ENCODE measurements at regions not wholly inside any gene's neighbourhood (a gene's known extent, or its start where the extent isn't known, plus 50 kb on each side); places are given as distances from the start of the nearest gene placed in this dataset.

- Histone ChIP-seq H3K9me2 (ENCODE audit: insufficient read depth, low read length) (no peaks in the 10 kb centered on the region), H4K20me1 (ENCODE audit: insufficient read depth) (no peaks in the 10 kb centered on the region), H3K9me3 (ENCODE audit: low read length) (no peaks in the 10 kb centered on the region), H3K79me2 (replicated peaks; ENCODE audit: insufficient read depth, low read length) (no peaks in the 10 kb centered on the region), H3K9ac (ENCODE audit: low read length) (no peak overlapping the region), H3K27me3 (ENCODE audit: insufficient read depth, low read depth, low read length) (no peaks in the 10 kb centered on the region), H3K36me3 (ENCODE audit: insufficient read depth, low read length) (no peaks in the 10 kb centered on the region), H3K27ac (ENCODE audit: low read length) (no peak overlapping the region), H3F3A (ENCODE audit: insufficient read depth, low read length, poor library complexity, severe bottlenecking) (no peaks in the 10 kb centered on the region), H2AFZ (ENCODE audit: low read depth, low read length) (no peak overlapping the region), H3K4me2 (ENCODE audit: low read length) (no peak overlapping the region), H3K4me3 (ENCODE audit: low read length) (no peak overlapping the region)
- TF ChIP-seq SMC3 (conservative IDR thresholded peaks at IDR 0.05; ENCODE audit: poor library complexity) (no peak), TAF1 (IDR thresholded peaks at IDR 0.05; ENCODE audit: low read depth) (no peak), EZH2 (IDR thresholded peaks at IDR 0.05; ENCODE audit: borderline replicate concordance, insufficient read depth, low read length, poor library complexity, severe bottlenecking) (no peak), MXI1 (conservative IDR thresholded peaks at IDR 0.05; ENCODE audit: poor library complexity, severe bottlenecking) (no peak), REST (IDR thresholded peaks at IDR 0.05; ENCODE audit: borderline replicate concordance) (no peak), POLR2AphosphoS5 (IDR thresholded peaks at IDR 0.05) (no peak), EP300 (conservative IDR thresholded peaks at IDR 0.05; ENCODE audit: poor library complexity, severe bottlenecking) (no peak), RAD21 (conservative IDR thresholded peaks at IDR 0.05) (no peak), CTCF (IDR thresholded peaks at IDR 0.05; ENCODE audit: poor library complexity, severe bottlenecking) (no peak)
Observed at GRCh38 chr4:146122398-146122797, 53.1 kb upstream of the LSM6 start.

- Histone ChIP-seq H3K36me3 (ENCODE audit: insufficient read depth, low read length) (no peaks in the 10 kb centered on the region), H2AFZ (ENCODE audit: low read depth, low read length) (no peak overlapping the region), H3K4me2 (ENCODE audit: low read length) (no peak overlapping the region), H3K9me3 (ENCODE audit: low read length) (no peaks in the 10 kb centered on the region), H3K9me2 (ENCODE audit: insufficient read depth, low read length) (no peaks in the 10 kb centered on the region), H4K20me1 (ENCODE audit: insufficient read depth) (no peaks in the 10 kb centered on the region), H3K79me2 (replicated peaks; ENCODE audit: insufficient read depth, low read length) (no peaks in the 10 kb centered on the region), H3K27me3 (ENCODE audit: insufficient read depth, low read depth, low read length) (no peaks in the 10 kb centered on the region), H3F3A (ENCODE audit: insufficient read depth, low read length, poor library complexity, severe bottlenecking) (no peaks in the 10 kb centered on the region), H3K27ac (ENCODE audit: low read length) (no peak overlapping the region), H3K4me3 (ENCODE audit: low read length) (no peak overlapping the region), H3K9ac (ENCODE audit: low read length) (no peak overlapping the region)
- TF ChIP-seq REST (IDR thresholded peaks at IDR 0.05; ENCODE audit: borderline replicate concordance) = no peak
- no peak for TF ChIP-seq RAD21 (conservative IDR thresholded peaks at IDR 0.05)
- TF ChIP-seq SMC3 (conservative IDR thresholded peaks at IDR 0.05; ENCODE audit: poor library complexity) = no peak
- TF ChIP-seq POLR2AphosphoS5 (IDR thresholded peaks at IDR 0.05) = no peak
- no peak for TF ChIP-seq TAF1 (IDR thresholded peaks at IDR 0.05; ENCODE audit: low read depth)
- TF ChIP-seq EZH2 (IDR thresholded peaks at IDR 0.05; ENCODE audit: borderline replicate concordance, insufficient read depth, low read length, poor library complexity, severe bottlenecking) = no peak
- no peak for TF ChIP-seq CTCF (IDR thresholded peaks at IDR 0.05; ENCODE audit: poor library complexity, severe bottlenecking)
- TF ChIP-seq MXI1 (conservative IDR thresholded peaks at IDR 0.05; ENCODE audit: poor library complexity, severe bottlenecking) = no peak
- TF ChIP-seq EP300 (conservative IDR thresholded peaks at IDR 0.05; ENCODE audit: poor library complexity, severe bottlenecking) = no peak
Observed at GRCh38 chr4:146121757-146122156, 53.8 kb upstream of the LSM6 start.
